Right renal pelvis (tissue), 4 donors: ENCODE measurements at regions not wholly inside any gene's neighbourhood (a gene's known extent, or its start where the extent isn't known, plus 50 kb on each side); places are given as distances from the start of the nearest gene placed in this dataset.
A peak's percentile ranks its signal among the peaks of the same experiment; 100 is the strongest.
"Not testable (repeated sequence)": the region's sequence is repeated elsewhere in the genome, so short reads cannot be mapped to it uniquely, and the experiment has no call there.

Source experiments
- DNase-seq, 4 donors: peaks; one replicate each; pipeline ENCODE4 v3.0.0-alpha.2; 2013; ENCODE audit warnings: low read depth in 4 of 4, low spot score in 3 of 4, missing footprints in 1 of 4

- no peak for DNase-seq
These were observed 52.4 kb upstream of the GNAI1 start for GRCh38 chr7:80082213-80082612.

- no peak for DNase-seq
These were observed 55.7 kb upstream of the GNAI1 start for GRCh38 chr7:80078886-80079285.

GRCh38 chr7:80078159-80078731 is 56.4 kb upstream of the GNAI1 start:
- no peak for DNase-seq

GRCh38 chr7:80070391-80070790 is 64.2 kb upstream of the GNAI1 start:
- no peak for DNase-seq

- no peak for DNase-seq
These were observed 68.0 kb upstream of the GNAI1 start for GRCh38 chr7:80066639-80067038.

GRCh38 chr7:80063834-80064233 is 70.8 kb upstream of the GNAI1 start:
- DNase-seq: no peak

GRCh38 chr7:80060218-80060806 is 74.3 kb upstream of the GNAI1 start:
- DNase-seq: peak; percentile 31 to 52 (median 34)

GRCh38 chr7:80057488-80057887 is 77.1 kb upstream of the GNAI1 start:
- no peak for DNase-seq

- no peak for DNase-seq
These were observed 80.3 kb upstream of the GNAI1 start for GRCh38 chr7:80054356-80054755.

- peak in 2 of 4 donors; percentile 11 to 31 for DNase-seq
These were observed 81.5 kb upstream of the GNAI1 start for GRCh38 chr7:80053124-80053523.

GRCh38 chr7:80047856-80048459 is 86.7 kb upstream of the GNAI1 start:
- DNase-seq: no peak

- DNase-seq: no peak
These were observed 87.6 kb upstream of the GNAI1 start for GRCh38 chr7:80047032-80047431.

- DNase-seq: no peak
These were observed 89.8 kb upstream of the GNAI1 start for GRCh38 chr7:80044796-80045195.

GRCh38 chr7:80040752-80041151 is 93.9 kb upstream of the GNAI1 start:
- no peak for DNase-seq

GRCh38 chr7:80040335-80040734 is 94.3 kb upstream of the GNAI1 start:
- DNase-seq: no peak

- no peak for DNase-seq
These were observed 95.3 kb upstream of the GNAI1 start for GRCh38 chr7:80039251-80039884.

- DNase-seq: no peak
These were observed 96.9 kb upstream of the GNAI1 start for GRCh38 chr7:80037689-80038088.

GRCh38 chr7:80036107-80036506 is 98.5 kb upstream of the GNAI1 start:
- DNase-seq: no peak

- no peak for DNase-seq
These were observed 105.9 kb upstream of the GNAI1 start for GRCh38 chr7:80028717-80029116.

- DNase-seq: no peak
These were observed 106.9 kb upstream of the GNAI1 start for GRCh38 chr7:80027611-80028173.

- no peak for DNase-seq
These were observed 107.9 kb upstream of the GNAI1 start for GRCh38 chr7:80026766-80027165.

GRCh38 chr7:80020277-80020676 is 114.4 kb upstream of the GNAI1 start:
- not testable (repeated sequence) for DNase-seq
